ENCODE measurements at regions not wholly inside any gene's neighbourhood (a gene's known extent, or its start where the extent isn't known, plus 50 kb on each side); places are given as distances from the start of the nearest gene placed in this dataset.

DNA sequence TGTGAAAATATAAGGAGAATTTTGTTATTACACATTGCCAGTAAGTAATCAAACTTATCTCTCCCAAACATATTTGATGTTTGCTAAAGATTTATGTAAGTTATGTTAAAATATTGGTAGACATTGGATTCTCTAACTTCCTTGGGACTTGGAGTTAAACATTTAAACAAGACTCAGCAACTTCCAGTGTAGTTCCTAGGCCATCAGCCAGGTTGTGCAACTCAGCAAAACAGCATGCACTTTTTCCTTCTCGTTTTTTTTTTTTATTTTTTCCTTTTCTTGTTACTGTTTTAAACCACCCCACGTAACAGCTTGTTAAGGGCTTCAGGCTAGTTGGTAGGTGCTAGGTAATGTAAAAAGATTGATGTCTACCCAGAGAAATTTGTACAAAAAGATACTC is 510.4 kb downstream of the ANKRD50 start:
- TF ChIP-seq, protein P1, sequence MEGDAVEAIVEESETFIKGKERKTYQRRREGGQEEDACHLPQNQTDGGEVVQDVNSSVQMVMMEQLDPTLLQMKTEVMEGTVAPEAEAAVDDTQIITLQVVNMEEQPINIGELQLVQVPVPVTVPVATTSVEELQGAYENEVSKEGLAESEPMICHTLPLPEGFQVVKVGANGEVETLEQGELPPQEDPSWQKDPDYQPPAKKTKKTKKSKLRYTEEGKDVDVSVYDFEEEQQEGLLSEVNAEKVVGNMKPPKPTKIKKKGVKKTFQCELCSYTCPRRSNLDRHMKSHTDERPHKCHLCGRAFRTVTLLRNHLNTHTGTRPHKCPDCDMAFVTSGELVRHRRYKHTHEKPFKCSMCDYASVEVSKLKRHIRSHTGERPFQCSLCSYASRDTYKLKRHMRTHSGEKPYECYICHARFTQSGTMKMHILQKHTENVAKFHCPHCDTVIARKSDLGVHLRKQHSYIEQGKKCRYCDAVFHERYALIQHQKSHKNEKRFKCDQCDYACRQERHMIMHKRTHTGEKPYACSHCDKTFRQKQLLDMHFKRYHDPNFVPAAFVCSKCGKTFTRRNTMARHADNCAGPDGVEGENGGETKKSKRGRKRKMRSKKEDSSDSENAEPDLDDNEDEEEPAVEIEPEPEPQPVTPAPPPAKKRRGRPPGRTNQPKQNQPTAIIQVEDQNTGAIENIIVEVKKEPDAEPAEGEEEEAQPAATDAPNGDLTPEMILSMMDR (IDR thresholded peaks at IDR 0.05) = no peak
- no peak for TF ChIP-seq POLR2A (IDR thresholded peaks at IDR 0.05)
